22Rv1 (cell line): ENCODE measurements at regions not wholly inside any gene's neighbourhood (a gene's known extent, or its start where the extent isn't known, plus 50 kb on each side); places are given as distances from the start of the nearest gene placed in this dataset.

Experiments used
- H3K27ac ChIP-seq: fragments of 450-650 bp; 2 replicates; pipeline ENCODE4 v1.5.1; 2017
- ZFX ChIP-seq: fragments of 450-650 bp; IDR thresholded peaks from 2 replicates; pipeline ENCODE4 v1.6.1; 2017; ENCODE audit warnings: antibody characterized with exemption, borderline replicate concordance
- TF ChIP-seq, protein P1 (sequence below): fragments of 450-650 bp; IDR thresholded peaks from 2 replicates; pipeline ENCODE4 v1.5.1; 2017; ENCODE audit warnings: mild to moderate bottlenecking

DNA sequence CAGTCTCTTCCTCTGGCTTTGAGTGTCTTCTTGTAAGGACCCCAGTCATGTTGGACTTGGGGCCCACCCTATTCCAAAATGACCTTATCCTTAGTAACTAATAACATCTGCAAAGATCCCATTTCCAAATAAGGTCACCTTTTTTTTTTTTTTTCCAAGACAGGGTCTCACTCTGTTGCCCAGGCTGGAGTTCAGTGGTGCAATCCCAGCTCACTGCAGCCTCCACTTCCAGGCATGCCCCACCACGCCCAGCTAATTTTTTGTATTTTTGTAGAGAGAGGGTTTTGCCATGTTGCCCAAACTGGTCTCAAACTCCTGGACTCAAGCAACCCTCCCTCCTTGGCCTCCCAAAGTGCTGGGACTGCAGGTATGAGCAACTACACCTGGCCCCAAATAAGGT is 118.8 kb upstream of the GSE1 start:
- H3K27ac ChIP-seq = no peak overlapping the region
- TF ChIP-seq, protein P1, sequence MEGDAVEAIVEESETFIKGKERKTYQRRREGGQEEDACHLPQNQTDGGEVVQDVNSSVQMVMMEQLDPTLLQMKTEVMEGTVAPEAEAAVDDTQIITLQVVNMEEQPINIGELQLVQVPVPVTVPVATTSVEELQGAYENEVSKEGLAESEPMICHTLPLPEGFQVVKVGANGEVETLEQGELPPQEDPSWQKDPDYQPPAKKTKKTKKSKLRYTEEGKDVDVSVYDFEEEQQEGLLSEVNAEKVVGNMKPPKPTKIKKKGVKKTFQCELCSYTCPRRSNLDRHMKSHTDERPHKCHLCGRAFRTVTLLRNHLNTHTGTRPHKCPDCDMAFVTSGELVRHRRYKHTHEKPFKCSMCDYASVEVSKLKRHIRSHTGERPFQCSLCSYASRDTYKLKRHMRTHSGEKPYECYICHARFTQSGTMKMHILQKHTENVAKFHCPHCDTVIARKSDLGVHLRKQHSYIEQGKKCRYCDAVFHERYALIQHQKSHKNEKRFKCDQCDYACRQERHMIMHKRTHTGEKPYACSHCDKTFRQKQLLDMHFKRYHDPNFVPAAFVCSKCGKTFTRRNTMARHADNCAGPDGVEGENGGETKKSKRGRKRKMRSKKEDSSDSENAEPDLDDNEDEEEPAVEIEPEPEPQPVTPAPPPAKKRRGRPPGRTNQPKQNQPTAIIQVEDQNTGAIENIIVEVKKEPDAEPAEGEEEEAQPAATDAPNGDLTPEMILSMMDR = no peak
- TF ChIP-seq ZFX = no peak

DNA sequence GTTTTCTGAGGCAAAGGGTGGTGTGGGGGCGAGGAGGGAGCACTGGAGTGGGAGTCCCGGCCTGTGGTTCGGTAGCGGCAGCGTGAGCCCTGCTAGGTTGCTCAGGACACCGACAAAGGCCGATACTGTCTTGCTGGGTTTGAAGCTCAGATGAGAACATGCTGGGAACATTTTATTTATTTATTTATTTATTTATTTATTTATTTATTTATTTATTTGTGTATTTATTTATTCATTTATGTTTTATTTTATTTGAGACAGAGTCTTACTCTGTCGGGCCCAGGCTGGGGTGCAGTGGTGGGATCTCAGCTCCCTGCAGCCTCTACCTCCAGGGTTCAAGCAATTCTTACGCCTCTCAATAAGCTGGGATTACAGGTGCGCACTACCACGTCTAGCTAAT is 117.9 kb upstream of the GSE1 start:
- no peak overlapping the region for H3K27ac ChIP-seq
- TF ChIP-seq, protein P1 = no peak
- no peak for TF ChIP-seq ZFX

- TF ChIP-seq, protein P1 = no peak
- TF ChIP-seq ZFX = no peak
Observed at GRCh38 chr16:85495823-85496538, 117.1 kb upstream of the GSE1 start.

DNA sequence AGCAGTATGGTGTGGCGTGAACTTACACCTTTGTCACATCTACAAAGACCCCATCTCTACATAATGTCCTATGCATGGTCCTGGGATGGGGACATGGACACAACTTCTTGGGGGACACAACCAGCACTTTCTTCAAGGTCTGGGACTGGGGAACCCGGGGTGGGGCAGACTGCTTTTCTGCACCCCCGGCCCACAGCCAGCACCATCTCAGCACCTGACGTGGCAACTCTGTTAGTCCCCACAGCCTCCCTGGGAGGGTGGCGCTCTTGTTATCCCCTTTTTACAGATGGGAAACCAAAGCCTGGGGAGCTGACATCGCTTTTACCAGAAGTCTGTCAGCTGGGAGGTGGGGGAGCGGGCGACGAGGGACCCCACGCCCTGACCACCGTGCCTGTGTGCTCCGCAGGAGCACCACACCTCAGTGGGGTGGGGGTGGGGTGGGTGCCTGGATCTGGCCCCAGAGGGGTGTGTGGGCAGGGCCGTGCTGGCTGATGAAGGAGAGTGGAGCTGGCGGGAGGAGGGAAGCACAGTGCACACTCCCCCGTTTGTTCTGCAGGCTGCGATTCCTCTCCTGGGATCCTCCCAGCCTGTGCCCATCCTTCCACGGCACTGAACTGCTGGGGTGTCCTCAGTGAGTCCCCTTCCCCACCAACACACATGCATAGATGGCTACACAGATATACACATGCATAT is 115.4 kb upstream of the GSE1 start:
- no peak overlapping the region for H3K27ac ChIP-seq
- TF ChIP-seq, protein P1 = no peak
- no peak for TF ChIP-seq ZFX

More at GRCh38 chr16:85495823-85496538, 117.1 kb upstream of the GSE1 start:
- no peak overlapping the region for H3K27ac ChIP-seq

DNA sequence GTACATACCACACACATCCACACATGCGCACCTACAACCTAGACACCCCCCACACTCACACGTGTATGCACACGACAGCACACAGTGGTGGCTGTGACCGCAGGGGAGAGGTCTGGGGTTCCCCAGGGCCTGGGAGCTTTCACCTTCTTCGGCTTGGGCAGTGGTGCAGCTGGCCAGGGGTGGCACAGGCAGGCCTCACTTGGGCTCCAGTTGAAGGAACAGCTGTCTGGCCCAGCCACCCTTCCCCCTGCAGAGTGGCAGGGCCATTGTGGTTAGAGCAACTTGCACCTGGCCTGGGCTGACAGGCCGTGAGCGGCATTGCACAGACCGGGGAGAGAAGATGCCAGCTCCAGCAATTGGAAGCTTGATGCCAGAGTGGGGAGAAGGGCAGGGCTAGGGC is 114.5 kb upstream of the GSE1 start:
- TF ChIP-seq, protein P1 = no peak
- TF ChIP-seq ZFX = no peak
- H3K27ac ChIP-seq = no peak overlapping the region

- no peak overlapping the region for H3K27ac ChIP-seq
- no peak for TF ChIP-seq ZFX
- TF ChIP-seq, protein P1 = no peak
Observed at GRCh38 chr16:85500220-85500619, 112.9 kb upstream of the GSE1 start.

GRCh38 chr16:85501900-85502299 is 111.2 kb upstream of the GSE1 start:
- TF ChIP-seq, protein P1 = no peak
- TF ChIP-seq ZFX = no peak

More at GRCh38 chr16:85501900-85502299, 111.2 kb upstream of the GSE1 start:
- H3K27ac ChIP-seq = no peak overlapping the region
